H9 (cell line): ENCODE measurements at regions not wholly inside any gene's neighbourhood (a gene's known extent, or its start where the extent isn't known, plus 50 kb on each side); places are given as distances from the start of the nearest gene placed in this dataset.

Experiments used
- DNase-seq: peaks from one replicate; pipeline ENCODE4 v3.0.0-alpha.2; 2017
- H2AFZ ChIP-seq: one replicate; pipeline ENCODE4 v1.6.1; 2013; ENCODE audit warnings: mild to moderate bottlenecking, low read length, control low read depth, moderate library complexity
- H2AK5ac ChIP-seq: 2 replicates; pipeline ENCODE4 v1.6.1; 2013; ENCODE audit warnings: low read length, control low read depth, mixed read lengths; ENCODE audit not compliant: insufficient read length
- H2BK120ac ChIP-seq: one replicate; pipeline ENCODE4 v1.6.1; 2013; ENCODE audit warnings: low read depth, mild to moderate bottlenecking, low read length, control low read depth, inconsistent platforms; ENCODE audit not compliant: poor library complexity, severe bottlenecking
- H2BK12ac ChIP-seq: 2 replicates; pipeline ENCODE4 v1.6.1; 2013; ENCODE audit warnings: low read length, control low read depth, mixed read lengths, low read depth; ENCODE audit not compliant: insufficient read length
- H2BK15ac ChIP-seq: 2 replicates; pipeline ENCODE4 v1.6.1; 2013; ENCODE audit warnings: low read depth, low read length, control low read depth
- H2BK20ac ChIP-seq: one replicate; pipeline ENCODE4 v1.6.1; 2013; ENCODE audit warnings: low read depth, mild to moderate bottlenecking, low read length, control low read depth, inconsistent platforms; ENCODE audit not compliant: poor library complexity, severe bottlenecking
- H2BK5ac ChIP-seq: 2 replicates; pipeline ENCODE4 v1.6.1; 2013; ENCODE audit warnings: low read length, control low read depth, mixed read lengths; ENCODE audit not compliant: insufficient read length
- H3K14ac ChIP-seq: 2 replicates; pipeline ENCODE4 v1.6.1; 2013; ENCODE audit warnings: low read length, control low read depth; ENCODE audit not compliant: insufficient read depth
- H3K18ac ChIP-seq: 2 replicates; pipeline ENCODE4 v1.6.1; 2013; ENCODE audit warnings: low read depth, mild to moderate bottlenecking, mixed read lengths, low read length, control low read depth; ENCODE audit not compliant: insufficient read length
- H3K23ac ChIP-seq: 2 replicates; pipeline ENCODE4 v1.6.1; 2013; ENCODE audit warnings: low read length, control low read depth, mixed read lengths, low read depth; ENCODE audit not compliant: insufficient read length
- H3K23me2 ChIP-seq: 2 replicates; pipeline ENCODE4 v1.6.1; 2013; ENCODE audit warnings: low read depth, mild to moderate bottlenecking, mixed read lengths, low read length, control low read depth; ENCODE audit not compliant: insufficient read length, poor library complexity, severe bottlenecking
- H3K27ac ChIP-seq: 2 replicates; pipeline ENCODE4 v1.5.1; 2013; ENCODE audit warnings: low read length, control low read depth, mixed read lengths, low read depth; ENCODE audit not compliant: insufficient read length
- H3K27me3 ChIP-seq: 2 replicates; pipeline ENCODE4 v1.6.1; 2013; ENCODE audit warnings: low read length, control low read depth, inconsistent platforms; ENCODE audit not compliant: insufficient read depth
- H3K4ac ChIP-seq: 2 replicates; pipeline ENCODE4 v1.6.1; 2013; ENCODE audit warnings: low read depth, mild to moderate bottlenecking, control low read depth, inconsistent platforms, low read length, moderate library complexity
- H3K4me1 ChIP-seq: 2 replicates; pipeline ENCODE4 v1.6.1; 2013; ENCODE audit warnings: low read length, control low read depth, inconsistent platforms; ENCODE audit not compliant: insufficient read depth
- H3K4me2 ChIP-seq: 2 replicates; pipeline ENCODE4 v1.6.1; 2013; ENCODE audit warnings: low read length, control low read depth, mixed read lengths; ENCODE audit not compliant: insufficient read length, insufficient read depth
- H3K56ac ChIP-seq: 2 replicates; pipeline ENCODE4 v1.6.1; 2013; ENCODE audit warnings: low read depth, mild to moderate bottlenecking, mixed read lengths, low read length, control low read depth; ENCODE audit not compliant: insufficient read length
- H3K79me1 ChIP-seq: 2 replicates; pipeline ENCODE4 v1.6.1; 2013; ENCODE audit warnings: low read depth, mild to moderate bottlenecking, moderate library complexity, low read length, control low read depth, inconsistent platforms; ENCODE audit not compliant: insufficient read depth, poor library complexity, severe bottlenecking
- H3K79me2 ChIP-seq: 2 replicates; pipeline ENCODE4 v1.6.1; 2013; ENCODE audit warnings: low read length, control low read depth, inconsistent platforms; ENCODE audit not compliant: insufficient read depth
- H3K9ac ChIP-seq: 2 replicates; pipeline ENCODE4 v1.6.1; 2013; ENCODE audit warnings: low read length, control low read depth, mixed read lengths; ENCODE audit not compliant: insufficient read length; ENCODE audit errors: extremely low read depth
- H3K9me3 ChIP-seq: one replicate; pipeline ENCODE4 v1.6.1; 2013; ENCODE audit warnings: low read depth, low read length, inconsistent platforms; ENCODE audit not compliant: control insufficient read depth
- H3T11ph ChIP-seq: one replicate; pipeline ENCODE4 v1.6.1; 2013; ENCODE audit warnings: mild to moderate bottlenecking, low read length, control low read depth, inconsistent platforms
- H4K20me1 ChIP-seq: one replicate; pipeline ENCODE4 v1.6.1; 2013; ENCODE audit not compliant: control insufficient read depth, insufficient read length, insufficient read depth
- H4K5ac ChIP-seq: 2 replicates; pipeline ENCODE4 v1.6.1; 2013; ENCODE audit warnings: low read depth, mild to moderate bottlenecking, mixed read lengths, low read length, control low read depth; ENCODE audit not compliant: insufficient read length
- H4K8ac ChIP-seq: replicated peaks from 2 replicates; pipeline ENCODE4 v1.6.1; 2013; ENCODE audit warnings: low read length, control low read depth, mixed read lengths, low read depth; ENCODE audit not compliant: insufficient read length
- H4K91ac ChIP-seq: 2 replicates; pipeline ENCODE4 v1.6.1; 2013; ENCODE audit warnings: low read depth, mild to moderate bottlenecking, moderate library complexity, mixed read lengths, low read length, control low read depth; ENCODE audit not compliant: insufficient read length
- H3K27ac Mint-ChIP-seq, 3 experiments: 2 replicates in 2 of 3; 3 replicates in 1 of 3; pipeline ENCODE4 v1.8.0; 2020 to 2021; ENCODE audit warnings: mixed read lengths in 3 of 3, mild to moderate bottlenecking in 1 of 3, moderate library complexity in 1 of 3
- H3K27me3 Mint-ChIP-seq: 2 replicates; pipeline ENCODE4 v1.8.0; 2021; ENCODE audit warnings: low read depth, mild to moderate bottlenecking, moderate library complexity, mixed read lengths
- H3K36me3 Mint-ChIP-seq, 3 experiments: 2 replicates in 2 of 3; 3 replicates in 1 of 3; pipeline ENCODE4 v1.8.0; 2020 to 2021; ENCODE audit warnings: low read depth in 3 of 3, mixed read lengths in 3 of 3; ENCODE audit not compliant: insufficient read depth in 1 of 3
- H3K4me1 Mint-ChIP-seq, 2 experiments: 2 replicates each; pipeline ENCODE4 v1.8.0; 2020; ENCODE audit warnings: mixed read lengths in 2 of 2
- H3K4me3 Mint-ChIP-seq, 2 experiments: 2 replicates in 1 of 2; 3 replicates in 1 of 2; pipeline ENCODE4 v1.8.0; 2020 to 2021; ENCODE audit warnings: mild to moderate bottlenecking in 2 of 2, mixed read lengths in 2 of 2, moderate library complexity in 1 of 2
- H3K9me3 Mint-ChIP-seq, 2 experiments: 2 replicates in 1 of 2; 3 replicates in 1 of 2; pipeline ENCODE4 v1.8.0; 2020; ENCODE audit warnings: mild to moderate bottlenecking in 2 of 2, mixed read lengths in 2 of 2, moderate library complexity in 1 of 2
- CTCF ChIP-seq: fragments of 200-600 bp; sonication (generic); conservative IDR thresholded peaks from 3 replicates; pipeline ENCODE4 v1.8.0; 2021; ENCODE audit warnings: antibody characterized with exemption, mild to moderate bottlenecking
- WGBS: extraction: QIAGEN DNeasy Blood & Tissue Kit; methylation state at CpG from one replicate; pipeline ENCODE4 v1.1.7; 2013; ENCODE audit warnings: missing lambda C conversion rate, low lambda C conversion rate, mixed read lengths; ENCODE audit not compliant: insufficient read length; ENCODE audit errors: extremely low coverage; 5-methylcytosine and 5-hydroxymethylcytosine counted together

GRCh38 chr12:24359418-24359817 is 409.9 kb upstream of the SOX5 start:
- Histone ChIP-seq H2BK20ac (no peak overlapping the region), H3K79me2 (no peaks in the 10 kb centered on the region), H2AK5ac (no peak overlapping the region), H3K4me2 (no peak overlapping the region), H2BK5ac (no peak overlapping the region), H3K4me1 (no peaks in the 10 kb centered on the region), H3K9ac (no peak overlapping the region), H3T11ph (no peak overlapping the region), H3K23me2 (no peaks in the 10 kb centered on the region), H4K8ac (no peak overlapping the region), H4K20me1 (no peaks in the 10 kb centered on the region), H3K14ac (no peak overlapping the region), H2AFZ (no peak overlapping the region), H3K56ac (no peak overlapping the region), H2BK12ac (no peak overlapping the region), H3K18ac (no peak overlapping the region), H3K23ac (no peak overlapping the region), H2BK15ac (no peak overlapping the region), H4K5ac (no peak overlapping the region), H3K4ac (no peak overlapping the region), H4K91ac (no peak overlapping the region), H3K27me3 (no peaks in the 10 kb centered on the region), H3K27ac (no peak overlapping the region), H3K79me1 (no peaks in the 10 kb centered on the region), H2BK120ac (no peak overlapping the region), H3K9me3 (no peaks in the 10 kb centered on the region)
- Mint-ChIP-seq H3K4me1 (peaks cover 4 to 7% of the 10 kb centered on the region in 2 experiments), H3K27me3 (no peaks in the 10 kb centered on the region), H3K27ac (peak overlapping the region in 1 of 3 experiments; percentile 40; a peak in 1 of 7 replicates), H3K36me3 (no peaks in the 10 kb centered on the region), H3K9me3 (no peaks in the 10 kb centered on the region), H3K4me3 (no peak overlapping the region)
- no peak for TF ChIP-seq CTCF
- no CpG with 5 or more reads among the region's 1 CpG for WGBS
- DNase-seq, result no peak
